OCI-LY7 (cell line): ENCODE measurements at regions not wholly inside any gene's neighbourhood (a gene's known extent, or its start where the extent isn't known, plus 50 kb on each side); places are given as distances from the start of the nearest gene placed in this dataset.

Experiments
- BruUV-seq: library from RNA; stranded (reverse); fragments of 400-500 nt; replicated peaks from 2 replicates; lab custom pipeline; 2021; lab: Mats Ljungman, UMichigan
- CTCF ChIA-PET: fragments of 300-600 bp; sonication (Branson Sonifier 250); formaldehyde crosslinking; loops from one replicate; lab custom pipeline; 2022; ENCODE audit warnings: antibody characterized with exemption; ENCODE audit not compliant: unreplicated experiment; lab: Charles Lee
- POLR2A ChIA-PET: fragments of 300-600 bp; sonication (Branson Sonifier 250); formaldehyde crosslinking; loops from one replicate; lab custom pipeline; 2022; ENCODE audit warnings: antibody characterized with exemption; lab: Charles Lee
- DNase-seq: peaks from one replicate; pipeline ENCODE4 v3.0.0-alpha.2; 2015; ENCODE audit warnings: low spot score
- H2AFZ ChIP-seq: fragments of 200-600 bp; sonication (generic), shearing (Covaris generic); 2 replicates; pipeline ENCODE4 v1.6.1; 2014; ENCODE audit warnings: mild to moderate bottlenecking, antibody characterized with exemption, low read length, moderate library complexity
- H3K27ac ChIP-seq: fragments of 200-600 bp; sonication (generic); 2 replicates; pipeline ENCODE4 v1.5.1; 2014; ENCODE audit warnings: mixed run types, low read depth, mild to moderate bottlenecking, moderate library complexity, low read length, inconsistent platforms; ENCODE audit not compliant: poor library complexity, severe bottlenecking
- H3K36me3 ChIP-seq: fragments of 200-600 bp; sonication (generic); 2 replicates; pipeline ENCODE4 v1.6.1; 2014; ENCODE audit warnings: mild to moderate bottlenecking, antibody characterized with exemption, low read length, moderate library complexity, mixed read lengths; ENCODE audit not compliant: insufficient read depth
- H3K4me1 ChIP-seq: fragments of 200-600 bp; sonication (generic); 2 replicates; pipeline ENCODE4 v1.5.1; 2014; ENCODE audit warnings: mild to moderate bottlenecking, low read length; ENCODE audit not compliant: insufficient read depth, poor library complexity, severe bottlenecking
- H3K4me2 ChIP-seq: fragments of 200-600 bp; sonication (generic); 2 replicates; pipeline ENCODE4 v1.6.1; 2014; ENCODE audit warnings: mild to moderate bottlenecking, low read length
- H3K4me3 ChIP-seq: fragments of 200-600 bp; sonication (generic); 2 replicates; pipeline ENCODE4 v1.5.1; 2014; ENCODE audit warnings: mild to moderate bottlenecking, low read depth, low read length; ENCODE audit not compliant: poor library complexity, severe bottlenecking
- H3K79me2 ChIP-seq: fragments of 200-600 bp; sonication (generic); 2 replicates; pipeline ENCODE4 v1.6.1; 2016; ENCODE audit warnings: low read depth, mild to moderate bottlenecking, low read length, moderate library complexity, mixed read lengths; ENCODE audit not compliant: insufficient read depth
- H3K9me2 ChIP-seq: fragments of 200-600 bp; sonication (generic); 2 replicates; pipeline ENCODE4 v1.6.1; 2016; ENCODE audit warnings: mild to moderate bottlenecking, low read length, mixed read lengths; ENCODE audit not compliant: insufficient read depth
- H3K9me3 ChIP-seq: fragments of 200-600 bp; sonication (generic); 2 replicates; pipeline ENCODE4 v1.6.1; 2014; ENCODE audit warnings: mild to moderate bottlenecking, mixed run types, low read length, mixed read lengths
- H4K20me1 ChIP-seq: fragments of 200-600 bp; sonication (generic); 2 replicates; pipeline ENCODE4 v1.6.1; 2014; ENCODE audit warnings: mild to moderate bottlenecking, antibody characterized with exemption, low read length, moderate library complexity, mixed read lengths; ENCODE audit not compliant: insufficient read depth
- EZH2phosphoT487 ChIP-seq: fragments of 200-600 bp; sonication (generic); IDR thresholded peaks from 2 replicates; pipeline ENCODE4 v1.6.1; 2018; ENCODE audit warnings: low read depth, borderline replicate concordance, mild to moderate bottlenecking, mixed run types, antibody characterized with exemption, low read length, moderate library complexity, mixed read lengths
- intact Hi-C: fragments of 100-400 bp; cut with micrococcal nuclease; formaldehyde crosslinking; loops from one replicate; pipeline ENCODE4 v1.10.0; 2022; ENCODE audit not compliant: unreplicated experiment
- TF ChIP-seq, protein P1 (sequence below): fragments of 200-600 bp; sonication (generic); conservative IDR thresholded peaks from 2 replicates; pipeline ENCODE4 v1.5.1; 2014; ENCODE audit warnings: mild to moderate bottlenecking, antibody characterized with exemption, low read length, moderate library complexity, mixed read lengths

DNA sequence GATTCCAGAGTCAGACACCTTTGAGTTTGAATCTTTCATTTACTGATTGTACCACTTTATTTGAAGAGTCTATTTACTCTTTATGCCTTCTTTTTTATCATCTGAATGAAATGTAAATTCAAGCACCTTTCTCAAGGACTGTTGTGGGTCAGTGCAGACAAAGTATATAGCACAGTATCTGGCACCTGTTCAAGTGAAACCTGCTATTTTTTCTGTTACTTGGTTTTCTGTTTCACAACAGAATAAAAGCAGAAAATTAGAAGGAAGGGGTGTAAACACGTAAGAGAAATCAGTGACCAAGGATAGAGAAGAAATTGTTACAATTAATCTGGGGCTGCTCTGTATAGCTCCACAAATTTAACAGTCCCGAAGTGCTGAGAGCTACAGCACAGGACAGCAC, 357.4 kb downstream of the RSL24D1 start:
- no peaks in the 10 kb centered on the region for H3K9me3 ChIP-seq
- no peak for DNase-seq
- BruUV-seq = no TSS peak
- H3K36me3 ChIP-seq = no peaks in the 10 kb centered on the region
- H3K4me1 ChIP-seq = no peaks in the 10 kb centered on the region
- no peak overlapping the region for H2AFZ ChIP-seq
- H3K79me2 ChIP-seq = no peaks in the 10 kb centered on the region
- H3K4me3 ChIP-seq = no peak overlapping the region
- H3K9me2 ChIP-seq = no peaks in the 10 kb centered on the region
- POLR2A ChIA-PET = no interaction called here
- intact Hi-C loops = no loop called here
- TF ChIP-seq EZH2phosphoT487 = no peak
- TF ChIP-seq, protein P1, sequence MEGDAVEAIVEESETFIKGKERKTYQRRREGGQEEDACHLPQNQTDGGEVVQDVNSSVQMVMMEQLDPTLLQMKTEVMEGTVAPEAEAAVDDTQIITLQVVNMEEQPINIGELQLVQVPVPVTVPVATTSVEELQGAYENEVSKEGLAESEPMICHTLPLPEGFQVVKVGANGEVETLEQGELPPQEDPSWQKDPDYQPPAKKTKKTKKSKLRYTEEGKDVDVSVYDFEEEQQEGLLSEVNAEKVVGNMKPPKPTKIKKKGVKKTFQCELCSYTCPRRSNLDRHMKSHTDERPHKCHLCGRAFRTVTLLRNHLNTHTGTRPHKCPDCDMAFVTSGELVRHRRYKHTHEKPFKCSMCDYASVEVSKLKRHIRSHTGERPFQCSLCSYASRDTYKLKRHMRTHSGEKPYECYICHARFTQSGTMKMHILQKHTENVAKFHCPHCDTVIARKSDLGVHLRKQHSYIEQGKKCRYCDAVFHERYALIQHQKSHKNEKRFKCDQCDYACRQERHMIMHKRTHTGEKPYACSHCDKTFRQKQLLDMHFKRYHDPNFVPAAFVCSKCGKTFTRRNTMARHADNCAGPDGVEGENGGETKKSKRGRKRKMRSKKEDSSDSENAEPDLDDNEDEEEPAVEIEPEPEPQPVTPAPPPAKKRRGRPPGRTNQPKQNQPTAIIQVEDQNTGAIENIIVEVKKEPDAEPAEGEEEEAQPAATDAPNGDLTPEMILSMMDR = no peak
- H4K20me1 ChIP-seq = no peaks in the 10 kb centered on the region
- CTCF ChIA-PET = no interaction called here
- no peak overlapping the region for H3K4me2 ChIP-seq
- H3K27ac ChIP-seq = no peak overlapping the region

DNA sequence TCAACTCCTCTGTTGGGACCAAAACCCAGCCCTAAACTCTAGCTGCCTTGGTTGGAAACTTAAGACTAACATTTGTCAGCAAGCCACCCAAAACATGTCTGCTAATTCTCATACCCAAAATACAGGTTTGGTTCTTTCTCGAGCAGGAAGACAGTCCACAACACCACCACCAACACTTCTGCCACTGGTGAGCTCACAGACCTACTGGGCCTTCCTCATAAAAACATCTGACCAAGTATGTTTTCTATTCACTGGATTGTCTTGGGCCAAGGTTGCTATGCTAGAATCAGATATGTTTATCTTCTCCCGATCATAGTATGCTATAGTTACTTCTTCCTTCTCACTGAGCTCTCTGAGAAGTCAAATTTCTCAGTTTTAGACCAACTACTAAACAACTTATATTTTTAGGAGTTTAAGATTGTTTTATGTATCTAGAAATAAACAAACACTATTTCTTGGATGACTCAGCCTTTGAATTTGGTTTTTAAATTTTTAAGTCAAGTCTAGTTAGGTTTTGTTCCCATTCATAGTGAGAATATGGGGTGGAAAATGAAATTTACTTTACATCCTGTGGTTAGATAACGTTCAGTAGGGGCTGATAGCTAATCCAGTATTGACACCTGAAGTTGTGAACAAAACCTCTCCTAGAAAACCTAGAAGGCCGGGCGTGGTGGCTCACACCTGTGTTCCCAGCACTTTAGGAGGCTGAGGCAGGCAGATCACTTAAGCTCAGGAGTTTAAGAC, 360.5 kb downstream of the RSL24D1 start:
- Histone ChIP-seq H3K36me3 (no peaks in the 10 kb centered on the region), H3K9me3 (no peaks in the 10 kb centered on the region), H2AFZ (no peak overlapping the region), H4K20me1 (no peaks in the 10 kb centered on the region), H3K9me2 (no peaks in the 10 kb centered on the region), H3K79me2 (no peaks in the 10 kb centered on the region), H3K4me3 (no peak overlapping the region), H3K27ac (no peak overlapping the region), H3K4me2 (no peak overlapping the region), H3K4me1 (no peaks in the 10 kb centered on the region)
- intact Hi-C loops = no loop called here
- TF ChIP-seq, protein P1 = no peak
- no peak for TF ChIP-seq EZH2phosphoT487
- POLR2A ChIA-PET = no interaction called here
- no TSS peak for BruUV-seq
- CTCF ChIA-PET = no interaction called here
- no peak for DNase-seq

DNA sequence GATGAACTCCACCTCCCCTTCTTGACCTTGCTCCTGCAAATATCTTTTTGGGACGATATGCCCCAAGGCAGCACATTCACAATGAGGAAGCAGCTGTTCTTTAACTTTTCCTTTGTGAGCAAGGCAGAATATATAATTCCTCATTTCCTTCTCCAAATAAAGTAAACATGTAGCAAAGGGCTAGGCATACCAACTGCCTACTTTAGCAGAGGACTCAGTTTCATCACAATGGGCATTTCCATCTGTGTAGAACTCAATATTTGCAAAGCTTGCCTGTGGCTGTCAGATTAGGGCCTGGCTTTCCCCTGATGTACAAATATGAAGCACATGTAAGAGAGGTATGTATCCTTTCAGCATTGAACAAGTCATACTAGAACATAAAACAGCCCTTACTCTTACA, 366.9 kb downstream of the RSL24D1 start:
- TF ChIP-seq EZH2phosphoT487 = no peak
- TF ChIP-seq, protein P1 = no peak
- ChIA-PET CTCF (no interaction called here), POLR2A (no interaction called here)
- H2AFZ ChIP-seq = no peak overlapping the region
- no peaks in the 10 kb centered on the region for H3K9me2 ChIP-seq
- intact Hi-C loops = no loop called here
- H3K9me3 ChIP-seq = no peaks in the 10 kb centered on the region
- no peaks in the 10 kb centered on the region for H3K36me3 ChIP-seq
- H3K4me3 ChIP-seq = no peak overlapping the region
- no peaks in the 10 kb centered on the region for H3K4me1 ChIP-seq
- BruUV-seq = no TSS peak
- H3K79me2 ChIP-seq = no peaks in the 10 kb centered on the region
- no peak overlapping the region for H3K27ac ChIP-seq
- no peak for DNase-seq
- no peaks in the 10 kb centered on the region for H4K20me1 ChIP-seq
- no peak overlapping the region for H3K4me2 ChIP-seq
